ENCODE measurements at regions not wholly inside any gene's neighbourhood (a gene's known extent, or its start where the extent isn't known, plus 50 kb on each side); places are given as distances from the start of the nearest gene placed in this dataset.

DNA sequence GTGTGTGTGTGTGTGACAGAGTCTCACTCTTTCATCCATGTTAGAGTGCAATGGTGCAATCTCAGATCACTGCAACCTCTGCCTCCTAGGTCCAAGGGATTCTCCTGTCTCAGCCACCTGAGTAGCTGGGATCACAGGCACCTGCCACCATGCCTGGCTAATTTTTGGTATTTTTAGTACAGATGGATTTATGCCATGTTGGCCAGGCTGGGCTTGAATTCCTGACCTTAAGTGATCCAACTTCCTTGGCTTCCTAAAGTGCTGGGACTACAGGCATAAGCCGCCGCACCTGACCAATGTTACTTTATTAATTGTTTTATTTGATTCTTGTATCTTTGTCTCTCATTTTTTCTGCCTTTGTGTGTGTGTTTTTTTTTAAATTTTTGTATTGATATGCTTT, 89.6 kb downstream of the ZNF486 start:
- no peak for TF ChIP-seq FOXP2 (optimal IDR thresholded peaks at IDR 0.05; ENCODE audit: borderline replicate concordance, extremely low read depth, extremely low read length, insufficient read depth)
- TF ChIP-seq TAF1 (IDR thresholded peaks at IDR 0.05; ENCODE audit: borderline replicate concordance, insufficient read depth, low read length) = no peak

Measured in PFSK-1 (cell line).